HEK293 (cell line): ENCODE measurements at regions not wholly inside any gene's neighbourhood (a gene's known extent, or its start where the extent isn't known, plus 50 kb on each side); places are given as distances from the start of the nearest gene placed in this dataset.

Source experiments
- CTCF ChIA-PET: fragments of 350-600 bp; formaldehyde crosslinking; extraction: SDS; loops from one replicate; lab custom pipeline; 2021; ENCODE audit warnings: antibody characterized with exemption; lab: Yijun Ruan, JAX
- POLR2A ChIA-PET: fragments of 300-600 bp; formaldehyde crosslinking; extraction: SDS; loops from one replicate; lab custom pipeline; 2020; ENCODE audit warnings: antibody characterized with exemption, inconsistent platforms; lab: Yijun Ruan, JAX
- H3K27ac ChIP-seq: fragments of 200-500 bp; sonication (Bioruptor generic); 2 replicates; pipeline ENCODE4 v1.5.1; 2014; ENCODE audit warnings: low read depth, low read length, control low read depth, inconsistent platforms; ENCODE audit errors: extremely low read depth
- H3K36me3 ChIP-seq, 2 experiments: fragments of 200-500 bp in 1 of 2; sonication (Bioruptor generic) in 1 of 2; 1 replicate in 1 of 2; 2 replicates in 1 of 2; pipeline ENCODE4 v1.5.1; 2014 to 2017; ENCODE audit warnings: inconsistent platforms in 2 of 2, low read length in 2 of 2; ENCODE audit not compliant: control insufficient read depth in 2 of 2, insufficient read depth in 1 of 2
- H3K4me1 ChIP-seq: fragments of 200-500 bp; sonication (Bioruptor generic); 2 replicates; pipeline ENCODE4 v1.5.1; 2014; ENCODE audit warnings: mild to moderate bottlenecking, low read length, inconsistent platforms; ENCODE audit not compliant: control insufficient read depth, insufficient read depth
- H3K4me3 ChIP-seq: 2 replicates; pipeline ENCODE4 v1.5.1; 2011; ENCODE audit warnings: low read depth, mild to moderate bottlenecking, control low read depth, low read length, moderate library complexity
- H3K9me3 ChIP-seq: fragments of 200-500 bp; sonication (Bioruptor generic); 2 replicates; pipeline ENCODE4 v1.5.1; 2014; ENCODE audit warnings: low read depth, low read length, inconsistent platforms; ENCODE audit not compliant: control insufficient read depth, insufficient read depth
- EGR2 ChIP-seq: fragments of 450-650 bp; formaldehyde crosslinking; IDR thresholded peaks from 2 replicates; pipeline ENCODE4 v1.5.1; 2016; ENCODE audit warnings: low read depth, missing biosample characterization, missing genetic modification characterization
- GFI1B ChIP-seq: fragments of 450-650 bp; formaldehyde crosslinking; IDR thresholded peaks from 2 replicates; pipeline ENCODE4 v1.5.1; 2016; ENCODE audit warnings: missing biosample characterization, missing genetic modification characterization
- GLIS1 ChIP-seq: fragments of 450-650 bp; formaldehyde crosslinking; IDR thresholded peaks from 2 replicates; pipeline ENCODE4 v1.5.1; 2016; ENCODE audit warnings: missing biosample characterization, missing genetic modification characterization
- IKZF3 ChIP-seq: fragments of 450-650 bp; IDR thresholded peaks from 2 replicates; pipeline ENCODE4 v1.5.0; 2018; ENCODE audit warnings: missing biosample characterization, mild to moderate bottlenecking, missing genetic modification characterization, moderate library complexity
- KLF10 ChIP-seq: fragments of 450-650 bp; IDR thresholded peaks from 2 replicates; pipeline ENCODE4 v1.5.1; 2018; ENCODE audit warnings: missing biosample characterization, mild to moderate bottlenecking, missing genetic modification characterization
- KLF7 ChIP-seq: fragments of 450-650 bp; formaldehyde crosslinking; IDR thresholded peaks from 2 replicates; pipeline ENCODE4 v1.5.1; 2016; ENCODE audit warnings: missing biosample characterization, missing genetic modification characterization, borderline replicate concordance
- KLF9 ChIP-seq: fragments of 450-650 bp; formaldehyde crosslinking; IDR thresholded peaks from 2 replicates; pipeline ENCODE4 v1.5.1; 2016; ENCODE audit warnings: missing biosample characterization, missing genetic modification characterization, low read depth
- MEIS1 ChIP-seq: sonication (generic); formaldehyde crosslinking; IDR thresholded peaks from 2 replicates; pipeline ENCODE4 v1.8.1; 2022; ENCODE audit warnings: missing genetic modification reagents, mild to moderate bottlenecking, borderline replicate concordance
- WT1 ChIP-seq: fragments of 450-650 bp; formaldehyde crosslinking; IDR thresholded peaks from 2 replicates; pipeline ENCODE4 v1.5.1; 2016; ENCODE audit warnings: missing biosample characterization, missing genetic modification characterization
- ZFHX2 ChIP-seq: fragments of 450-650 bp; formaldehyde crosslinking; conservative IDR thresholded peaks from 2 replicates; pipeline ENCODE4 v1.5.1; 2016; ENCODE audit warnings: missing biosample characterization, missing genetic modification characterization
- ZNF112 ChIP-seq: fragments of 450-650 bp; formaldehyde crosslinking; IDR thresholded peaks from 2 replicates; pipeline ENCODE4 v1.5.0; 2017; ENCODE audit warnings: missing biosample characterization, missing genetic modification characterization
- ZNF16 ChIP-seq: fragments of 450-650 bp; formaldehyde crosslinking; IDR thresholded peaks from 2 replicates; pipeline ENCODE4 v1.5.1; 2016; ENCODE audit warnings: low read depth, missing biosample characterization, missing genetic modification characterization
- ZNF19 ChIP-seq: fragments of 450-650 bp; formaldehyde crosslinking; IDR thresholded peaks from 2 replicates; pipeline ENCODE4; 2016; ENCODE audit warnings: missing biosample characterization, missing genetic modification characterization, low read depth
- ZNF211 ChIP-seq: fragments of 450-650 bp; formaldehyde crosslinking; IDR thresholded peaks from 2 replicates; pipeline ENCODE4 v1.5.1; 2016; ENCODE audit warnings: low read depth, missing biosample characterization, missing genetic modification characterization
- ZNF335 ChIP-seq: fragments of 450-650 bp; formaldehyde crosslinking; conservative IDR thresholded peaks from 2 replicates; pipeline ENCODE4 v1.5.1; 2016; ENCODE audit warnings: missing biosample characterization, missing genetic modification characterization
- ZNF544 ChIP-seq: fragments of 450-650 bp; formaldehyde crosslinking; IDR thresholded peaks from 2 replicates; pipeline ENCODE4 v1.5.0; 2017; ENCODE audit warnings: missing biosample characterization, missing genetic modification characterization
- TF ChIP-seq, protein P1 (sequence below): fragments of 450-650 bp; IDR thresholded peaks from 2 replicates; pipeline ENCODE4 v1.5.1; 2018; ENCODE audit warnings: missing biosample characterization, missing genetic modification characterization
- TF ChIP-seq, protein P2 (sequence below): sonication (generic); formaldehyde crosslinking; IDR thresholded peaks from 2 replicates; pipeline ENCODE4 v1.8.1; 2022; ENCODE audit warnings: mild to moderate bottlenecking, moderate library complexity, missing genetic modification reagents
- TF ChIP-seq, protein P3 (sequence below): fragments of 450-650 bp; formaldehyde crosslinking; IDR thresholded peaks from 2 replicates; pipeline ENCODE4 v1.5.1; 2016; ENCODE audit warnings: missing biosample characterization, missing genetic modification characterization, borderline replicate concordance
- TF ChIP-seq, protein P4 (sequence below): fragments of 450-650 bp; formaldehyde crosslinking; IDR thresholded peaks from 2 replicates; pipeline ENCODE4 v1.5.1; 2017; ENCODE audit warnings: missing biosample characterization, missing genetic modification characterization
- TF ChIP-seq, protein P5 (sequence below): fragments of 450-650 bp; formaldehyde crosslinking; IDR thresholded peaks from 2 replicates; pipeline ENCODE4 v1.5.1; 2016; ENCODE audit warnings: missing biosample characterization, missing genetic modification characterization

DNA sequence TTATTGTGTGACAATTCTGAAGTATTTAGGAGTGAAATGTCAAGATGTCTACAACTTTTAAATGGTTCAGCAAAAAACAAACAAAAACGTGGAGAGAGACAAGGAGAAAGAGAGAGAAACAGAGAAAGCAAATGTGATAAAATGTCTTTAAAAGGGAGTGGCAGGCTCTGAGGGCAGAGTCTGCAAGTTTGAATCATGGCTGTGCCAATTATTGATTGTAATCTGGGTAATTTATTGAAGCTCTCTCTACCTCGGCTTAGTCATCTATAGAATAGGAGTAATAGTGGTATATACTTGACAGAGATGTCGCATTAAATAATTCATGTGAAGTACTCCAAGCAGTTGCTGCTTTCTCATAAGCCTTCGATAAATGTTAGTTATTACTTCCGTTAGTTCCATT lies 61.3 kb upstream of the ARID1B start:
- H3K4me3 ChIP-seq = no peak overlapping the region
- CTCF ChIA-PET = no interaction called here
- H3K36me3 ChIP-seq = no peaks in the 10 kb centered on the region
- no peak for TF ChIP-seq MEIS1 (CRISPR knock-in tag)
- H3K4me1 ChIP-seq = no peaks in the 10 kb centered on the region; the same call in 1 of the 2 replicates
- H3K27ac ChIP-seq = no peak overlapping the region
- no peaks in the 10 kb centered on the region for H3K9me3 ChIP-seq
- POLR2A ChIA-PET = no interaction called here

DNA sequence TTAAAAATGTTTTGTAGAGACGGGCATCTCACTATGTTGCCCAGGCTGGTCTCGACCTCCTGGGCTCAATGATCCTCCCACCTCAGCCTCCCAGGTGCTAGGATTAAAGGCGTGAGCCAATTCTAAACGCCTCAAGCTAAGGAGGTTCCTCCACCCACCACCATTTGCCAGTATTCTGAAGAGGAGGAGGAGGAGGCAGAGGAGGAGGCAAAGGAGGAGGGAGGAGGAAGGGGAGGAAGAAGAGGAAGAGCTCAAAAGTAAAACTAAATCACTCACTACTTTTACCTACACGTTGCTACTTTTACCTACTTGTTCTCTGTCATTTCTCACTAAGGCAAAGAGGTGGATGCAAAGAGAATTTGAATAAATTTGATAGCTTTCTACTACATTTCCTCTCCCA lies 63.6 kb upstream of the ARID1B start:
- Histone ChIP-seq H3K27ac (no peak overlapping the region), H3K36me3 (no peaks in the 10 kb centered on the region), H3K4me3 (no peak overlapping the region), H3K4me1 (no peaks in the 10 kb centered on the region), H3K9me3 (no peaks in the 10 kb centered on the region)
- CTCF ChIA-PET = interaction anchor here (1.2 kb wide), 1 partner anchor 15 kb away, joined by 6 read pairs; no protein-coding TSS in a partner anchor
- peak; percentile 72 for TF ChIP-seq EGR2 (tag by site-specific recombination)
- no peak for TF ChIP-seq KLF10
- peak; percentile 57 for TF ChIP-seq ZFHX2 (tag by site-specific recombination)
- TF ChIP-seq, protein P1, sequence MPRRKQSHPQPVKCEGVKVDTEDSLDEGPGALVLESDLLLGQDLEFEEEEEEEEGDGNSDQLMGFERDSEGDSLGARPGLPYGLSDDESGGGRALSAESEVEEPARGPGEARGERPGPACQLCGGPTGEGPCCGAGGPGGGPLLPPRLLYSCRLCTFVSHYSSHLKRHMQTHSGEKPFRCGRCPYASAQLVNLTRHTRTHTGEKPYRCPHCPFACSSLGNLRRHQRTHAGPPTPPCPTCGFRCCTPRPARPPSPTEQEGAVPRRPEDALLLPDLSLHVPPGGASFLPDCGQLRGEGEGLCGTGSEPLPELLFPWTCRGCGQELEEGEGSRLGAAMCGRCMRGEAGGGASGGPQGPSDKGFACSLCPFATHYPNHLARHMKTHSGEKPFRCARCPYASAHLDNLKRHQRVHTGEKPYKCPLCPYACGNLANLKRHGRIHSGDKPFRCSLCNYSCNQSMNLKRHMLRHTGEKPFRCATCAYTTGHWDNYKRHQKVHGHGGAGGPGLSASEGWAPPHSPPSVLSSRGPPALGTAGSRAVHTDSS (tag by site-specific recombination) = peak; percentile 70
- POLR2A ChIA-PET = no interaction called here

DNA sequence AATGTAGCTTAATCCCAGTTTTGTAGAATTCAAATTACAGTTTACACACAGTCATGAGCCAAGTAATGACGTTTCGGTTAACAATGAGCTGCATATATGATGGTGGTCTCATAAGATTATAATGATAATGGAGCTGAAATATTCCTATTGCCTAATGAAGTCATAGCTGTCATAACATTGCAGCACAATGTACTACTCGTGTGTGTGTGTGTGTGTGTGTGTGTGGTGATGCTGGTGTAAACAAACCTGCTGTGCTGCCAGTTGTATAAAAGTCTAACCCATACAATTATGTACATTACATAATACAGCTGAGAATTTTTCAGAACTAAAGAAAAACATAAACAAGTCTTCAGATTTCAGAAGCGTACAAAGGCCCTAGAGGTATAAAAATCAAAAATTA lies 66.7 kb upstream of the ARID1B start:
- Histone ChIP-seq H3K4me1 (no peaks in the 10 kb centered on the region), H3K36me3 (no peaks in the 10 kb centered on the region), H3K4me3 (no peak overlapping the region), H3K9me3 (no peaks in the 10 kb centered on the region), H3K27ac (no peak overlapping the region)
- CTCF ChIA-PET = interaction anchor here (0.8 kb wide), 1 partner anchor 473 kb away, joined by 4 read pairs; no protein-coding TSS in a partner anchor
- POLR2A ChIA-PET = interaction anchor here (1.6 kb wide), 1 partner anchor 10 kb away, joined by 4 read pairs; no protein-coding TSS in a partner anchor
- TF ChIP-seq, protein P2, sequence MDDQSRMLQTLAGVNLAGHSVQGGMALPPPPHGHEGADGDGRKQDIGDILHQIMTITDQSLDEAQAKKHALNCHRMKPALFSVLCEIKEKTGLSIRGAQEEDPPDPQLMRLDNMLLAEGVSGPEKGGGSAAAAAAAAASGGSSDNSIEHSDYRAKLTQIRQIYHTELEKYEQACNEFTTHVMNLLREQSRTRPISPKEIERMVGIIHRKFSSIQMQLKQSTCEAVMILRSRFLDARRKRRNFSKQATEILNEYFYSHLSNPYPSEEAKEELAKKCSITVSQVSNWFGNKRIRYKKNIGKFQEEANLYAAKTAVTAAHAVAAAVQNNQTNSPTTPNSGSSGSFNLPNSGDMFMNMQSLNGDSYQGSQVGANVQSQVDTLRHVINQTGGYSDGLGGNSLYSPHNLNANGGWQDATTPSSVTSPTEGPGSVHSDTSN = no peak
- TF ChIP-seq KLF9 (tag by site-specific recombination) (no peak), ZNF112 (no peak), WT1 (tag by site-specific recombination) (no peak), KLF7 (no peak), ZNF544 (no peak), ZNF335 (tag by site-specific recombination) (0 out of 2 replicates have a peak, but pooled peaks have one; percentile 9), GLIS1 (no peak), ZNF19 (no peak), ZNF16 (no peak), IKZF3 (tag by site-specific recombination) (no peak), GFI1B (no peak), ZNF211 (tag by site-specific recombination) (no peak)
- TF ChIP-seq, protein P3, sequence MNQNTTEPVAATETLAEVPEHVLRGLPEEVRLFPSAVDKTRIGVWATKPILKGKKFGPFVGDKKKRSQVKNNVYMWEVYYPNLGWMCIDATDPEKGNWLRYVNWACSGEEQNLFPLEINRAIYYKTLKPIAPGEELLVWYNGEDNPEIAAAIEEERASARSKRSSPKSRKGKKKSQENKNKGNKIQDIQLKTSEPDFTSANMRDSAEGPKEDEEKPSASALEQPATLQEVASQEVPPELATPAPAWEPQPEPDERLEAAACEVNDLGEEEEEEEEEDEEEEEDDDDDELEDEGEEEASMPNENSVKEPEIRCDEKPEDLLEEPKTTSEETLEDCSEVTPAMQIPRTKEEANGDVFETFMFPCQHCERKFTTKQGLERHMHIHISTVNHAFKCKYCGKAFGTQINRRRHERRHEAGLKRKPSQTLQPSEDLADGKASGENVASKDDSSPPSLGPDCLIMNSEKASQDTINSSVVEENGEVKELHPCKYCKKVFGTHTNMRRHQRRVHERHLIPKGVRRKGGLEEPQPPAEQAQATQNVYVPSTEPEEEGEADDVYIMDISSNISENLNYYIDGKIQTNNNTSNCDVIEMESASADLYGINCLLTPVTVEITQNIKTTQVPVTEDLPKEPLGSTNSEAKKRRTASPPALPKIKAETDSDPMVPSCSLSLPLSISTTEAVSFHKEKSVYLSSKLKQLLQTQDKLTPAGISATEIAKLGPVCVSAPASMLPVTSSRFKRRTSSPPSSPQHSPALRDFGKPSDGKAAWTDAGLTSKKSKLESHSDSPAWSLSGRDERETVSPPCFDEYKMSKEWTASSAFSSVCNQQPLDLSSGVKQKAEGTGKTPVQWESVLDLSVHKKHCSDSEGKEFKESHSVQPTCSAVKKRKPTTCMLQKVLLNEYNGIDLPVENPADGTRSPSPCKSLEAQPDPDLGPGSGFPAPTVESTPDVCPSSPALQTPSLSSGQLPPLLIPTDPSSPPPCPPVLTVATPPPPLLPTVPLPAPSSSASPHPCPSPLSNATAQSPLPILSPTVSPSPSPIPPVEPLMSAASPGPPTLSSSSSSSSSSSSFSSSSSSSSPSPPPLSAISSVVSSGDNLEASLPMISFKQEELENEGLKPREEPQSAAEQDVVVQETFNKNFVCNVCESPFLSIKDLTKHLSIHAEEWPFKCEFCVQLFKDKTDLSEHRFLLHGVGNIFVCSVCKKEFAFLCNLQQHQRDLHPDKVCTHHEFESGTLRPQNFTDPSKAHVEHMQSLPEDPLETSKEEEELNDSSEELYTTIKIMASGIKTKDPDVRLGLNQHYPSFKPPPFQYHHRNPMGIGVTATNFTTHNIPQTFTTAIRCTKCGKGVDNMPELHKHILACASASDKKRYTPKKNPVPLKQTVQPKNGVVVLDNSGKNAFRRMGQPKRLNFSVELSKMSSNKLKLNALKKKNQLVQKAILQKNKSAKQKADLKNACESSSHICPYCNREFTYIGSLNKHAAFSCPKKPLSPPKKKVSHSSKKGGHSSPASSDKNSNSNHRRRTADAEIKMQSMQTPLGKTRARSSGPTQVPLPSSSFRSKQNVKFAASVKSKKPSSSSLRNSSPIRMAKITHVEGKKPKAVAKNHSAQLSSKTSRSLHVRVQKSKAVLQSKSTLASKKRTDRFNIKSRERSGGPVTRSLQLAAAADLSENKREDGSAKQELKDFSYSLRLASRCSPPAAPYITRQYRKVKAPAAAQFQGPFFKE (tag by site-specific recombination) = no peak
- TF ChIP-seq, protein P4, sequence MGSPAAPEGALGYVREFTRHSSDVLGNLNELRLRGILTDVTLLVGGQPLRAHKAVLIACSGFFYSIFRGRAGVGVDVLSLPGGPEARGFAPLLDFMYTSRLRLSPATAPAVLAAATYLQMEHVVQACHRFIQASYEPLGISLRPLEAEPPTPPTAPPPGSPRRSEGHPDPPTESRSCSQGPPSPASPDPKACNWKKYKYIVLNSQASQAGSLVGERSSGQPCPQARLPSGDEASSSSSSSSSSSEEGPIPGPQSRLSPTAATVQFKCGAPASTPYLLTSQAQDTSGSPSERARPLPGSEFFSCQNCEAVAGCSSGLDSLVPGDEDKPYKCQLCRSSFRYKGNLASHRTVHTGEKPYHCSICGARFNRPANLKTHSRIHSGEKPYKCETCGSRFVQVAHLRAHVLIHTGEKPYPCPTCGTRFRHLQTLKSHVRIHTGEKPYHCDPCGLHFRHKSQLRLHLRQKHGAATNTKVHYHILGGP (tag by site-specific recombination) = peak; percentile 36; the same call in 1 of the 2 replicates
- TF ChIP-seq, protein P5, sequence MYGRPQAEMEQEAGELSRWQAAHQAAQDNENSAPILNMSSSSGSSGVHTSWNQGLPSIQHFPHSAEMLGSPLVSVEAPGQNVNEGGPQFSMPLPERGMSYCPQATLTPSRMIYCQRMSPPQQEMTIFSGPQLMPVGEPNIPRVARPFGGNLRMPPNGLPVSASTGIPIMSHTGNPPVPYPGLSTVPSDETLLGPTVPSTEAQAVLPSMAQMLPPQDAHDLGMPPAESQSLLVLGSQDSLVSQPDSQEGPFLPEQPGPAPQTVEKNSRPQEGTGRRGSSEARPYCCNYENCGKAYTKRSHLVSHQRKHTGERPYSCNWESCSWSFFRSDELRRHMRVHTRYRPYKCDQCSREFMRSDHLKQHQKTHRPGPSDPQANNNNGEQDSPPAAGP (tag by site-specific recombination) = no peak
